ENCODE measurements at regions not wholly inside any gene's neighbourhood (a gene's known extent, or its start where the extent isn't known, plus 50 kb on each side); places are given as distances from the start of the nearest gene placed in this dataset.

DNA sequence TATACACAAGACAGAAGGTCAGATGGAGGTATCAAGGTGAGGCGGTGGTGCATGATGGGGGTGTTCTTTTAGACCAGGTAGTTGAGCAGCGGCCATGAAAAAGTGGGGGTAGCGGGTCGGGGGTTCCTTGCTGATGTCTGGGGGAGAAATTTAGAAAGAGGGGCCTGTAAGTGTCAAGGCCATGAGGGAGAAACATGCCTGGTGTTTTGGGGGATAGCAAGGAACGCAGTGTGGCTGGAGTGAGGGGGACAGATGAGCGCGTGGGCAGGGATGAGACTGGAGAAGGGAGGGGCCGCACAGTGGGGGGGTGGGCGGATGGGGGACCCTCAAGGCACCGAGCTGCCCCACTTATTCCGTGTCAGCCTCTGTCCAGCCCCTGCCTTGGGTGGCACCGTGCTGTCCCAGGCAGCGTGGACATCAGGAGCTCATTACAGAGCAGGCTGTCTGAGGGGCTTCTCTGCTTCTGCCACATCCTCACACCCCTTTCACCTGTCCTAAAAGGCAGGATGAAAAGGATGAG is 143.3 kb downstream of the SMAD6 start:
- TF ChIP-seq CTCF (conservative IDR thresholded peaks at IDR 0.05; ENCODE audit: low read length) (no peak), EZH2phosphoT487 (IDR thresholded peaks at IDR 0.05; ENCODE audit: borderline replicate concordance) (no peak)
